HG02981 (cell line): ENCODE measurements at regions not wholly inside any gene's neighbourhood (a gene's known extent, or its start where the extent isn't known, plus 50 kb on each side); places are given as distances from the start of the nearest gene placed in this dataset.
"Not testable (repeated sequence)": the region's sequence is repeated elsewhere in the genome, so short reads cannot be mapped to it uniquely, and the experiment has no call there.

Experiments
- ATAC-seq: cut with Tn5 transposase; IDR thresholded peaks from one replicate; pipeline ENCODE4 v1.9.1; 2021; ENCODE audit warnings: mild to moderate bottlenecking, moderate library complexity; ENCODE audit not compliant: unreplicated experiment

- no peak for ATAC-seq
Observed at GRCh38 chr16:17759451-17760390, 289.0 kb upstream of the XYLT1 start.

DNA sequence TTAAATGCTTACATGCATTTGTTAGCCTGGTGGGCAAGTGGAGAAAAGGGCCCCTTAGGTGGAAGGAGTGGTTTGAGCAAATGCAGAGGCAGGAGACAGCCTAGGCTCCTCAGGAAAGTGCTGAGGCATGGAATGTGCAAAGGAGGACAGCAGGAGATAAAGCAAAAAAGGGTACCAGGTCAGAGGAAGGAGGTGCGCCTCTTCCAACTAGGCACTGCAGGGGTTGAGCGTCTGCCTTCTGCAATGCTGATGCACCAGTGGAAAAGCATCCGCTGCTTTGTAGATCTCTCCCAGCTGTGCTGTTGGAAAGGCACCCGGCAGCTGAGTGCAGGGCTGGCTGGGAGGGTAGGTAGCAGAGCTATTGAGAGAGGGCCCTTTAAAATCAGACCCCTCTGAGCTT, 287.0 kb upstream of the XYLT1 start:
- no peak for ATAC-seq

DNA sequence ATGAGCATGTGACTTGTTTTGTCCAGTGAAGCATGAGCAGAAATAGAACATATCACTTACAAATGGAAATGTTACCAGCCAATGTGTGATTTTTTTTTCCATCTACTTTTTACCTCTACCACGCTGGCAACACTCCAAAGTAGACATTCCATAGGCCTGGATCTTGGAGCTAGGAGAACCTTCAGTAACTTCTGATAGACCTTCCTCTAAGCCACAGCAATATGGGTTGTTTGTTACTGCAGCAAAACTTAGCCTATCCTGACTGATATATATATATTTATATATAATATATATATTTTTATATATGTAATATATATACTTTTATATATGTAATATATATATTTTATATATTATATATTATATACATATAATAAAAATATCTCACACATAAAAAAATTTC, 284.4 kb upstream of the XYLT1 start:
- no peak for ATAC-seq

GRCh38 chr16:17753434-17753833, 282.7 kb upstream of the XYLT1 start:
- no peak for ATAC-seq

DNA sequence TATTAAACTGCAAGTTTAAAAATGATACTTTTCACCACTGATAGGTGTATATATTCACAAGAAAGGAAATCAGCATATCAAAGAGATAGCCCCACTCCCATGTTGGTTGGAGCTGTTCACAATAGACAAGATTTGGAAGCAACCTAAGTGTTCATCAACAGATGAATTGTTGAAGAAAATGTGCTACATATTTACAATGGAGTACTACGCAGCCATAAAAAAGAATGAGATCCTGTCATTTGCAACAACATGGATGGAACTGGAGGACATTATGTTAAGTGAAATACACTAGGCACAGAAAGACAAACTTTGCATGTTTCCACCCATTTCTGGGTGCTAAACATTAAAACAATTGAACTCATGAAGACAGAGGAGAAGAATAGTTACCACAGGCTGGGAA, 278.9 kb upstream of the XYLT1 start:
- no peak for ATAC-seq

GRCh38 chr16:17748044-17748719, 277.4 kb upstream of the XYLT1 start:
- ATAC-seq: no peak

- ATAC-seq: no peak
Observed at GRCh38 chr16:17747081-17747756, 276.5 kb upstream of the XYLT1 start.

GRCh38 chr16:17744921-17745572, 274.3 kb upstream of the XYLT1 start:
- no peak for ATAC-seq

GRCh38 chr16:17743578-17743977, 272.8 kb upstream of the XYLT1 start:
- no peak for ATAC-seq

DNA sequence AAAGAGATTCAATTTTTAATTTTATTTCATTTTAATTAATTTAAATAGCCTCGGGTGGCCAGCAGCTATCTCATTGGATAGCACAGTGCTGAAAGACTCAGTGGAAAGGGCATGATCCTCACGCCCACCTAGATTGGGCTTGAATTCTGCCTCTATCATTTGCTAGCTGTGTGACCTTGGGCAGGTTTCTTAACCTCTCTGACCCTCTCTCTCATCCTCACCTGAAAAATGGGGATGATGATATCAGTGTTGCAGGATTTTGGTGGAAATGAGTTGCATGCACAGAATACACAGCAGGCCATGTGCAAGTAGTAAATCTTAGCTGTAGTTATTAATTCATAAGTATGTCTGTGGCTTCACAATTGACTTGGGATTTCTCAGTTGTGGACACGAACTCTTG, 272.4 kb upstream of the XYLT1 start:
- no peak for ATAC-seq

DNA sequence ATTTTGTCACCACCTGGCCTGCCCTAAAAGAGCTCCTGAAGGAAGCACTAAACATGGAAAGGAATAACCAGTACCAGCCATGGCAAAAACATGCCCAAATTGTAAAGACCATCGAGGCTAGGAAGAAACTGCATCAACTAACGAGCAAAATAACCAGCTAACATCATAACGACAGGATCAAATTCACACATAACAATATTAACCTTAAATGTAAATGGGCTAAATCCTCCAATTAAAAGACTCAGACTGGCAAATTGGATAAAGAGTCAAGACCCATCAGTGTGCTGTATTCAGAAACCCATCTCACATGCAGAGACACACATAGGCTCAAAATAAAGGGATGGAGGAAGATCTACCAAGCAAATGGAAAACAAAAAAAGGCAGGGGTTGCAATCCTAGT, 264.3 kb upstream of the XYLT1 start:
- ATAC-seq: not testable (repeated sequence)

DNA sequence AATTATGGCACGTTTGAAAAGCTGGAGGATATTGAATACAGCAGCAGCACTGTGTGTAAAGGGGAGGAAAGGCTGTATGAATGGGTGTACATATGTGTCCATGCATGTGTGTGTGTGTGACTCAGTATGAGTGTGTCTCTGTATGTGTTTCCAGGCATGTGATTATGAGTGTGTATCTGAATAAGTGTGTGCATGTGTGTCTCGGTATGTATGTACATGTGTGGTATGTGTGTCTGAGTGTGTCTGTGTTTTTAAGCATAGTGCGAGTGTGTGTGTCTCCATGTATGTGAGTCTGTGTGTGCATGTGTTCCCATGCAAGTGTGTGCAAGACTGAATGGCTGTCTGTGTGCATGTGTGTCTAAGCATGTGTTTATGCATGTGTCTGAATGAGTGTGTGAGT, 259.1 kb upstream of the XYLT1 start:
- no peak for ATAC-seq

- ATAC-seq: no peak
Observed at GRCh38 chr16:17728196-17728595, 257.4 kb upstream of the XYLT1 start.

GRCh38 chr16:17724242-17724898, 253.6 kb upstream of the XYLT1 start:
- no peak for ATAC-seq

DNA sequence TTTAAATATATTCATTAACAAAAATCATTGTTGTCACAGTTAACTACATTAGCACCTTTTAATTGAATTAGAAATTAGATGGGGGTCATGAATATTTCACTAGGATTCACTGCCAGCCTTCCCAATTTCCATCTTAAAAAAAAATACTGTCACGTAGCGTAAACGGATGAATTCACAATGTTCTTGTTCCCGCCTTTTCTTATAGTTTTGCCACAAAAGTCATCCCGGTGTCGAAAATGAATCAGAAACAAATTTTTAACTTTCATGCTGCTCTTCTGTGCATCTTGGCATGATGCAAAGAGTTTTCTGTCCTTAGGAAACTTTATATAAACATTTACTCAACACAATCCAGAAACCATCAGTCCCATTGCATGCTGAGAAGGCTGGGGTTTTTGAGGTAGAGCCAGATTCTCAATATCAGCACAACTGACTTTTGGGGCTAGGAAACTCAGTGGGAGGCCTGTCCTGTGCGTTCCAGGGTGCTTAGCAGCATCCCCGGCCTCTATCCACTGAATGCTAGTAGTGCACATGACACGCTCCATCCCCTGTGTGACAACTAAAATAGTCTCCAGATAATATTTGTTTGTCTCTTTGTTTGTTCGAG, 252.9 kb upstream of the XYLT1 start:
- no peak for ATAC-seq

GRCh38 chr16:17718495-17718894, 247.7 kb upstream of the XYLT1 start:
- no peak for ATAC-seq

- ATAC-seq: no peak
Observed at GRCh38 chr16:17705847-17706246, 235.1 kb upstream of the XYLT1 start.

DNA sequence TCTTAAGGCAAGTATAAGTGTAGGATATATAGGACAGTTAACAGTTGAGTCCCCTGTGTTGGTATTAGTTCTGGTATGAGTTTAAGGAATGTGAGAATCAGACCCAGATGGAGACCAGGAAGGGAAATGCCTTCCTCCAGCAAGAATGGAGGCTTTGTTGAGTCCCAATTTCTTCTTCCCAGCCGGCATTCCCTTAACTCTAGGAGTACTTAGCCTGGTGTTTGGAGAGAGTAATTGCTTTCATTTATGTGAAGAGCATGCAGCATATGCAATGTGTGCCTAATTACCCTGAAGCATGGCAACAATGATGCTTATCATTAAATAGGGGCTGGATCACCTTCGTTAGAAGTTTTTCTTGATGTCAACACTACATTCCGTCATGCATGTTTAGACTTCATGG, 225.9 kb upstream of the XYLT1 start:
- ATAC-seq: no peak

DNA sequence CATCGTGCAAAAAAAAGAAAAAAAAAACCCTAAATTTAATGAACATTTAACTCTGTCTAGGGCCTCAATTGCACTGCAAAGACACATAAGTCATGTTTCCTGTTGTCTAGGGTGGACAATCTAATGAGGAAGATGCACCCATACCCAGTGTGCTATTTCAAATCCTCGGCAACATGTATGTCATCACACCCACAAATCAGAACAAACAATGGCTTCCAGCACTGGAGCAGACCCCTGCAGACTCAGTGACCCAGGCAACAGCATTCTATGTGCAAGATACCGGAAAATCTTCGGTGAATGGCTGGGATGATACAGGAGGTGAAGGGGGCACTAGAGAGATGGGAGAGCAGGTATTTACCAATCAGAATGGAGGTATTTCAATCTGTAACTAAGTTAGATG, 221.7 kb upstream of the XYLT1 start:
- ATAC-seq: no peak

DNA sequence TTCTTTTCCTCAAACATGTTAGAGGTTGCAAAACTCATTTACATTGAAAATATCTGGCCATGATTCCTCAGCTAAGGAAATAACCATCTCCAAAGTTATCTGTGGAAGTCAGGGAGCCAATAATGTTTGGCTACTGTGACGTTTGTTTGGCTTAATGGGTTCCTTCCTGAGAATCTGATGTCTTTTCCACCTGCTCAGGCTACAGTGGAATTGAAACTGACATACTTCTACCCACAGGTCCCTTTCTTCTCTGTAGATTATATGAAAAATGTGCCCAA, 221.1 kb upstream of the XYLT1 start:
- ATAC-seq: no peak
